ENCODE measurements at regions not wholly inside any gene's neighbourhood (a gene's known extent, or its start where the extent isn't known, plus 50 kb on each side); places are given as distances from the start of the nearest gene placed in this dataset.

DNA sequence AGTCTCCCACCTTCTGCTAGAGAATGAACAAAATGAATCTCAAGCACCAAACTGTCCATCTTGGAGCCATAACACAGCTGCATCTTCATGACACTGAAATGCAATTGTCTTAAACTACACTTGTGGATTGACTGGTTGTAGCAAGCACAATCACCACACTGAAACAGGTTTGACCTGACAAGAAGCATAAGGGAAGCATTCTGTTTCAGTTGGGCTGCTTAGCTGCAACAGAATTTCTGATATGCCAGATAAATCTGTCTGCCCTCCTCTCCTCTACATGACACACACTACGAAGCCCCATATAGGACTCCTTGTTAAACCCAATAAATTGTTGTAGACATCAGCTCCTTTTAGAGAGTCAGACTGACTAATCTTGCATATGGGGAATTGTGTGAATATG, 101.8 kb upstream of the NPY2R start:
- no peak overlapping the region for H3K4me3 ChIP-seq (replicated peaks; ENCODE audit: low read depth, low read length)
- DNase-seq (ENCODE audit: low read depth) = no peak
- TF ChIP-seq, protein P1, sequence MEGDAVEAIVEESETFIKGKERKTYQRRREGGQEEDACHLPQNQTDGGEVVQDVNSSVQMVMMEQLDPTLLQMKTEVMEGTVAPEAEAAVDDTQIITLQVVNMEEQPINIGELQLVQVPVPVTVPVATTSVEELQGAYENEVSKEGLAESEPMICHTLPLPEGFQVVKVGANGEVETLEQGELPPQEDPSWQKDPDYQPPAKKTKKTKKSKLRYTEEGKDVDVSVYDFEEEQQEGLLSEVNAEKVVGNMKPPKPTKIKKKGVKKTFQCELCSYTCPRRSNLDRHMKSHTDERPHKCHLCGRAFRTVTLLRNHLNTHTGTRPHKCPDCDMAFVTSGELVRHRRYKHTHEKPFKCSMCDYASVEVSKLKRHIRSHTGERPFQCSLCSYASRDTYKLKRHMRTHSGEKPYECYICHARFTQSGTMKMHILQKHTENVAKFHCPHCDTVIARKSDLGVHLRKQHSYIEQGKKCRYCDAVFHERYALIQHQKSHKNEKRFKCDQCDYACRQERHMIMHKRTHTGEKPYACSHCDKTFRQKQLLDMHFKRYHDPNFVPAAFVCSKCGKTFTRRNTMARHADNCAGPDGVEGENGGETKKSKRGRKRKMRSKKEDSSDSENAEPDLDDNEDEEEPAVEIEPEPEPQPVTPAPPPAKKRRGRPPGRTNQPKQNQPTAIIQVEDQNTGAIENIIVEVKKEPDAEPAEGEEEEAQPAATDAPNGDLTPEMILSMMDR (IDR thresholded peaks at IDR 0.05; ENCODE audit: low read length, missing control alignments) = no peak

DNA sequence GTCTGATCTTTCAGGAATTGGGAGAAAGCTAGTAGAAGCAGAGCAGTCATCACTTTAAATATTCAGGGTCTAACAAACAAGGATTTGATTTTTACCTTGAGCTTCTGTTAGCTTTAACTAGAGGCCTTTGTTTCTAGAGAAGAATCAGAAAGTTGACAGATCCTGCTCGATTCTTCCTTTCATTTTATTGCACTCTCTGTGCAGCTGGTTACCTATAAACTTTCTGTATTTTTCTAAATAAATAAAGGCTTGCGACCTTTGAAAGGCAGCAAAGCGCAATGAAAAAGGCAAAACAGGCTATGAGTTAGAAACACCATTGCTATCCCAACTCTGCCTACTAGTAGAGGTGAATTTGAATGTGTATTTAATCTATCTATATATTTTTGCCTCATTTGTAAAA, 101.4 kb upstream of the NPY2R start:
- TF ChIP-seq, protein P1 (IDR thresholded peaks at IDR 0.05; ENCODE audit: low read length, missing control alignments) = no peak
- no peak for DNase-seq (ENCODE audit: low read depth)
- H3K4me3 ChIP-seq (replicated peaks; ENCODE audit: low read depth, low read length) = no peak overlapping the region

DNA sequence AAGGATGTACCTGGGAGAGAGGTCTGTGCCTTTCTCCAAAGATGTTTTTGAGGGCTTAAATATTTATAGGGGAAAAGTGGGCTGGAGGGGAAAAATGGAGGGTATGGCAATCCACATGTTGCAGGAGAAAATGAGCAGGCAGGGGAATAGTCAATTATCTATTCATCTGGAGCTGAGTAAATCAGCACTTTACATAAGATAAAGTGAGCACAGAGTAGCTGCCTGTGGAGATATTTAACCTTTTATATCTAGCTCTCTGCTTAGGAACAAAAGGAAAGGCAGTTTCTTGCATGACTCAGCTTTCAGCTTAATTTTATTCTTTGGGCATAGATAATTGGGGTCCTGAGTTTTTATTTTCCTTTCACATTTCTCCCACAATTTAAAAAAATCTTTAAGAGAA, 93.6 kb upstream of the NPY2R start:
- TF ChIP-seq, protein P1 (IDR thresholded peaks at IDR 0.05; ENCODE audit: low read length, missing control alignments) = no peak
- H3K4me3 ChIP-seq (replicated peaks; ENCODE audit: low read depth, low read length) = no peak overlapping the region

DNA sequence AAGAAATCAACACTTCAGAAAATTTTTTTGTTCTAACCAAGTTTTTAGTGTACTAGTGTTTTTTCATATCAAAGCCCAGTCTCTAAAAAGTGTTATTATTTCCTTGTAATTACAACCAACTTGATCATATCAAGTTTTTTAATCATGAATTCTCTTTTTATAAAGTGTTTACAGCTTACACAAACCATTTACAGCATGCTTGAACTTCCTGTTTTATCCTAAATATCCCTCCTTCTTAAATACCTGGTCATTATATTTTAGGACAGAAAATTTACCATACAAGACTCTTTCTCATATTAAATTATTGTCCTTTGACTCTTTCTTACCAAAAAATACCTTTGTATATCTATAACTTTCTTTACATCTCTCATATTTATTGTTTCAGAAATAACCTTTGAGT, 89.4 kb upstream of the NPY2R start:
- DNase-seq (ENCODE audit: low read depth) = no peak
- H3K4me3 ChIP-seq (replicated peaks; ENCODE audit: low read depth, low read length) = no peak overlapping the region
- TF ChIP-seq, protein P1 (IDR thresholded peaks at IDR 0.05; ENCODE audit: low read length, missing control alignments) = no peak

More for the DNA sequence above, 93.6 kb upstream of the NPY2R start:
- DNase-seq (ENCODE audit: low read depth) = no peak

DNA sequence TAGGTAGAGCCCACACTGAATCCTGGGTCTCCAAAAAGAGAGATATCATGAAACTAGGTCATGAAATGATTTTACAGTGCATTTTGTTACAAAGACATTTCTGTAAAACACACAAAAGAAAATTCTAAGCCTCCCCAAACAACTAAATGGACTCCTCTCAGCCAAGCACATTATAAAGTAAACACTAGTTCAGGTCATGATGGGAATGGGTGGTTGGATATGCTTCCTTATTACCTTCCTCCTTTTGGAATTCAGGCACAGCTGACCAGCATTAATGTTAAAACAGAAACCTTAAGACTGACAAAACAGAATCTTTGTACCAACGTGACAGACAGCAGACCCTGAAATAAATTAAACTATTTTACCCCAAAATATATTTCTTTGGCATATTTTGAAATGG, 87.9 kb upstream of the NPY2R start:
- no peak for DNase-seq (ENCODE audit: low read depth)
- TF ChIP-seq, protein P1 (IDR thresholded peaks at IDR 0.05; ENCODE audit: low read length, missing control alignments) = no peak
- H3K4me3 ChIP-seq (replicated peaks; ENCODE audit: low read depth, low read length) = no peak overlapping the region

DNA sequence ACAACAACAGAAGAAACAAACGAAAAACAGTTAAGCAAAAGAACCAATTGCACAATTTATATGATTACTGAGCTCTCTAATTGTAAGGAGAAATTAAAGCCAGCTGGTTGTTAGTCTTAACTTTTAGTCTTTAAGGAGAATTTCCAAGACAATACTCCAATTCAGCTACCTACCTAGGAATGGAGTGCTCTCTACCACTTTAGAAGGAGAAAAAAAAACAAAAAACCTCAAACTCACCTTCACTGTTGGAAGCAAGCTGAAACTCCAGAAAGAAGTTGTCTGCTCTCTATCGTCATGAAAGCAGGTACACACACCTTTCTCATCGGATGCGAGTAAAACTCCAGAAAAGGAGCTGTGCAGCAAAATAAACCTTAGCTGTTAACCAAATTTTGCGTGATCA, 86.1 kb upstream of the NPY2R start:
- no peak overlapping the region for H3K4me3 ChIP-seq (replicated peaks; ENCODE audit: low read depth, low read length)
- no peak for DNase-seq (ENCODE audit: low read depth)
- TF ChIP-seq, protein P1 (IDR thresholded peaks at IDR 0.05; ENCODE audit: low read length, missing control alignments) = no peak

DNA sequence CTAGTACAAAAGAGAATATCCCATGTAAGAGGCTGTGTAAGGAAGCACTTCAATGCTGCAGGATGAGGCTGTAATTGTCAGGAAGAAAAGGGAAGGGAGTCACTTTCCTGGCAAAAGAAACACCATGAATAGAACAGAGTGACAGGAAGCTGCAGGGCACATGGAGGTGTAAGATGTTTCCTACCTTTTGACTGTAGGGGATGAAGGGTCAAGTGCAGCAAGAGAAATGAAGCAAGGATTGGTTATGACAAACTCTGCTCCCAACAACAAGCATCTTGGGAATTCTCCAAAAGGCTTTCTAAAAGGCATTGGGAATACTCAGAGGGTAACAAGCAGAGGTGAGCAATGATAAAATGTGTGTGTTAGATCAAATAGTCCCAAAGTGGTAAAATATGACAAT, 74.3 kb upstream of the NPY2R start:
- TF ChIP-seq, protein P1 (IDR thresholded peaks at IDR 0.05; ENCODE audit: low read length, missing control alignments) = no peak
- no peak for DNase-seq (ENCODE audit: low read depth)
- no peak overlapping the region for H3K4me3 ChIP-seq (replicated peaks; ENCODE audit: low read depth, low read length)
